Brain microvascular endothelial cell (primary cell): ENCODE measurements at regions not wholly inside any gene's neighbourhood (a gene's known extent, or its start where the extent isn't known, plus 50 kb on each side); places are given as distances from the start of the nearest gene placed in this dataset.

Source experiments
- DNase-seq: peaks from one replicate; pipeline ENCODE4 v3.0.0-alpha.2; 2020
- H3K27ac ChIP-seq: fragments of 250-450 bp; sonication (Bioruptor Pico); 2 replicates; pipeline ENCODE4 v1.5.1; 2020; ENCODE audit warnings: mild to moderate bottlenecking, moderate library complexity
- H3K27me3 ChIP-seq: fragments of 250-450 bp; sonication (Bioruptor Pico); replicated peaks from 2 replicates; pipeline ENCODE4 v1.5.1; 2020; ENCODE audit warnings: mild to moderate bottlenecking
- H3K36me3 ChIP-seq: fragments of 250-450 bp; sonication (Bioruptor Pico); replicated peaks from 2 replicates; pipeline ENCODE4 v1.5.1; 2020; ENCODE audit warnings: mild to moderate bottlenecking
- H3K4me3 ChIP-seq: 2 replicates; pipeline ENCODE4 v1.5.1; 2011; ENCODE audit warnings: low read depth, mild to moderate bottlenecking, control low read depth, low read length, moderate library complexity
- CTCF ChIP-seq: IDR thresholded peaks from 2 replicates; pipeline ENCODE4 v1.5.1; 2011; ENCODE audit warnings: low read depth, mild to moderate bottlenecking, moderate library complexity, low read length, control low read depth, inconsistent platforms; ENCODE audit errors: missing control alignments
- in situ Hi-C: cut with HindIII; loops from 2 replicates; pipeline ENCODE4 v1.10.0; 2017; ENCODE audit warnings: low sequenced_read_pairs, low pct_ligation_motif_present

GRCh38 chr11:69393178-69393832 is 88.2 kb upstream of the LINC01488 start:
- DNase-seq, result no peak
- H3K4me3 ChIP-seq, result no peak overlapping the region
- no peaks in the 10 kb centered on the region for H3K27me3 ChIP-seq
- in situ Hi-C loops, result no loop called here
- no peak for TF ChIP-seq CTCF
- no peaks in the 10 kb centered on the region for H3K36me3 ChIP-seq
- no peak overlapping the region for H3K27ac ChIP-seq

- in situ Hi-C loops, result no loop called here
- Histone ChIP-seq H3K27ac (no peak overlapping the region), H3K27me3 (no peaks in the 10 kb centered on the region), H3K36me3 (no peaks in the 10 kb centered on the region), H3K4me3 (no peak overlapping the region)
- DNase-seq, result no peak
- TF ChIP-seq CTCF, result no peak
These were observed 87.6 kb upstream of the LINC01488 start for GRCh38 chr11:69393865-69394233.

- Histone ChIP-seq H3K27me3 (no peaks in the 10 kb centered on the region), H3K4me3 (no peak overlapping the region), H3K36me3 (no peaks in the 10 kb centered on the region), H3K27ac (no peak overlapping the region)
- in situ Hi-C loops, result no loop called here
- no peak for TF ChIP-seq CTCF
- DNase-seq, result no peak
These were observed 87.1 kb upstream of the LINC01488 start for GRCh38 chr11:69394234-69394868.

GRCh38 chr11:69394869-69395246 is 86.6 kb upstream of the LINC01488 start:
- no peak for DNase-seq

GRCh38 chr11:69395287-69395686 is 86.2 kb upstream of the LINC01488 start:
- H3K36me3 ChIP-seq, result no peaks in the 10 kb centered on the region
- H3K4me3 ChIP-seq, result no peak overlapping the region
- DNase-seq, result no peak
- no peaks in the 10 kb centered on the region for H3K27me3 ChIP-seq
- in situ Hi-C loops, result no loop called here
- no peak for TF ChIP-seq CTCF
- H3K27ac ChIP-seq, result no peak overlapping the region

More at GRCh38 chr11:69394869-69395246, 86.6 kb upstream of the LINC01488 start:
- Histone ChIP-seq H3K27me3 (no peaks in the 10 kb centered on the region), H3K36me3 (no peaks in the 10 kb centered on the region), H3K27ac (no peak overlapping the region), H3K4me3 (no peak overlapping the region)
- TF ChIP-seq CTCF, result no peak
- in situ Hi-C loops, result no loop called here
